Activated CD8-positive, alpha-beta memory T cell treated with anti-CD3 and anti-CD28 coated beads for 36 hours (primary cell): ENCODE measurements at regions not wholly inside any gene's neighbourhood (a gene's known extent, or its start where the extent isn't known, plus 50 kb on each side); places are given as distances from the start of the nearest gene placed in this dataset.

Experiments used
- CTCF ChIA-PET: fragments of 350-600 bp; sonication (Branson Sonifier 250); formaldehyde crosslinking; loops from one replicate; lab custom pipeline; 2021; ENCODE audit warnings: antibody characterized with exemption; lab: Charles Lee
- POLR2A ChIA-PET: fragments of 350-600 bp; sonication (Branson Sonifier 250); formaldehyde crosslinking; loops from one replicate; lab custom pipeline; 2021; ENCODE audit warnings: antibody characterized with exemption; lab: Charles Lee

DNA sequence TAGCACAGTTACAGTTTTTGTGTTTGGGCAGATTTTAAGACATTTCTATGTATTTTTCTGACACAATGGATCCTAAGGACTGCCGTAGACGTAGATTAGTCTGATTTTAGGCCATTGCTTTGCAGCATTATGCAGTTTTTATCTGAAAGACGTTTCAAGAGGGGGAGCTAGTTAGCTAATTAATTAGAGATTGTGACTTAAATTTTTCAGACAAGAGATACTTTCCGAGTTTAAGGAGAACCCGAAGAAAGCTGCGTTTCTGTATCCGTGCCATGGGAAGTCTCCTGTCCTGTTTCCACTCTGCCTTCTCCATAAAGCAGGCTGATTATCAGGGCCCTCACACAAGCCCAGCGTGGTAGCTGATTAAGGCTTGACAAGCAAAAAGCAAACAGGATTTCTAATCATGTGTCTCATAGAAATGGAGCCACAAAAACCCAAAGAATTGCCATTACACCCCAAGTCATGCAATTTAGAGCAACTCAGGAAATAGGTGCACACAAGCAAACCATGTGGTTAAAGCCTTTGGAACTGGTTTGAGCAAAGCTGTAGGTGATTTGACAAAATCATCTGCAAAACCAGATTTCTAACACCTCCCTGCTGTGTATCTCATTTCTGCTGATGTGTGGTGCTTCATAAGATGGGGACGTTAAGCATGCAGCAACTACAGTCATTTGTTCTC, 808.1 kb downstream of the RNF144A start:
- CTCF ChIA-PET, result interaction anchor here (0.8 to 2.7 kb wide), 7 partner anchors 13 to 957 kb away, joined by 3 to 7 read pairs (median 3); partner anchors contain the start of gene ID2
- POLR2A ChIA-PET, result interaction anchor here (0.6 to 2.6 kb wide), 14 partner anchors 19 to 959 kb away, joined by 3 to 12 read pairs (median 4); partner anchors contain the start of gene ID2

DNA sequence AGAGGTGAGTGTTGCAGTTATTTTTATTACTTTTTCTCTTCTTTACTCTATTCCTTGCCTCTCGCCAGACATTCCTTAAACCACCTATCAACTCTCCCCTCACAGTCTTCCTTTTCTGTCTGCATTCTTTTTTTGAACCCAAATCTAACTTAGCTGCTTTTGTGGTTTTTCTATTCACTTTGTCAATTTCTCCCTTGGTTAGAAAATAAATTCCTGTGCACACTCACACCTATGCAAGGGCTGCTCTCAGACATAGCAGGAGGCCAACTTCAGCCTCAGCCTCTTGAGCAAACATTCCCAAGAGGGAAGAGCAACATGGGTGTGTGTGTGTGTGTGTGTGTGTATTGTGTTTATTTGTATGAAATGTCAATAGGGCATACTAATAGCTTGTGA, 808.6 kb downstream of the RNF144A start:
- ChIA-PET POLR2A (interaction anchor here (0.6 to 2.6 kb wide), 14 partner anchors 15 to 959 kb away, joined by 3 to 17 read pairs (median 4); partner anchors contain the start of gene ID2), CTCF (interaction anchor here (0.8 to 2.7 kb wide), 5 partner anchors 12 to 956 kb away, joined by 3 to 7 read pairs (median 3); partner anchors contain the start of gene ID2)

DNA sequence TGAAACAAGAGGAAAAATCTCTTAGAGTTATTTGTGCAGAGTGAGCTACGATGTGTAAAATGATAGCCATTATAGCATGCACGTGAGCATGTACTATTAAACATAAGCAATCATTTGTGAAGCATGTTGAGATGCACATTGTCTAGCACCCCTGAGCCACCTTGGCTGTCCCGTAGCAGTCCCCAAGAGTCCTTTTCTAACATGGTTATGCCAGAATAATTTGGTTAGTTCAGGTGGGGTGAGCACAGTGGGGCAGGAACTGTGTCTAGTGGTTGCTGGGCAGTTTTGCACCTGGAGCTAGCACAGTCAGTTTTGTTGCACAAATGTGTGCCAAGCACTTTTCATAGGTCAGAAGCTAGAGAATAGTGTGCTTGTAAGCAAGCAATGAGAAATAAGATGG, 809.8 kb downstream of the RNF144A start:
- ChIA-PET CTCF (interaction anchor here (1.6 to 2.7 kb wide), 2 partner anchors 8 to 955 kb away, joined by 4 to 5 read pairs; partner anchors contain the start of gene ID2), POLR2A (interaction anchor here (0.6 to 2.6 kb wide), 8 partner anchors 22 to 958 kb away, joined by 3 to 17 read pairs (median 7); partner anchors contain the start of gene ID2)

DNA sequence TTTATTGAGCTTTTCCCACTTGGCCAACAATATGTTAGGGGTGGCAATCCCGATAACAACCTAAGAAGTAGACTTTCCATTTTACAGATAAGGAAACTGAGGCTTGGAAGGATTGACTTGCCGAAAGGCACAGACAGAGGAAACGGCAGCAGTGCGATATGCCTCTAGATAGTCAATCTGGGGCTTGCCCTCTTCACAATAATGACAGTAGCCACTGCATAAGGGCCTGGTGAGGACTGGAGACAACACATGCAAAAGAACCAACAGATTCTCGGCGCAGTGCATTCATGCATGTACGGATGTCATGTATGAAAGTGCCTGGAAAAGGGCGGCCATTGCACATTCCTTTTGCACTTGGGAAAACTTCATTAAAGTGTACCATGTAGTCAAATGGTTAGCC, 811.2 kb downstream of the RNF144A start:
- CTCF ChIA-PET, result no interaction called here
- POLR2A ChIA-PET, result interaction anchor here (1.0 to 2.6 kb wide), 4 partner anchors 20 to 954 kb away, joined by 3 to 17 read pairs (median 7); partner anchors contain the start of gene ID2

DNA sequence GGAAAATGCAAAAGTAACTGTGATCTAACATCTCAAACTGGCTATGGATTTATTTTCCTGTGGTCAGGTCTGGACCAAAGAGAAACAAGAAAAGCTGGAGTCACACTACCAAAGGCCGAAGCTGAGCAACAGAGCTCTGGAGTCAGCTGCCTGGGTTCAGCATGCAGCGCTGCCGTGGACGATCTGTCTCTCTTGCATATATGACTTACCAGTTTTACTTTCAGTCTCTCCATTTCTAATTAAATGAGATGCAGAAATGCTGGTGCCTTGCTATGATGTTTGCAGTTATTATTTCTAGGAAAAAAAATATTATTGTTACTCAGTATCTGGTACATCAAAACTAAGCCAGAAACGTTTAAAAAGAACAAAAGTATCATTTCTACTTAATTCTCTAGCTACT, 813.2 kb downstream of the RNF144A start:
- ChIA-PET CTCF (interaction anchor here (1.0 to 2.0 kb wide), 4 partner anchors 9 to 303 kb away, joined by 3 to 8 read pairs (median 5); no protein-coding TSS in a partner anchor), POLR2A (interaction anchor here (1.2 to 1.9 kb wide), 3 partner anchors 18 to 952 kb away, joined by 3 to 7 read pairs (median 7); partner anchors contain the start of gene ID2)

DNA sequence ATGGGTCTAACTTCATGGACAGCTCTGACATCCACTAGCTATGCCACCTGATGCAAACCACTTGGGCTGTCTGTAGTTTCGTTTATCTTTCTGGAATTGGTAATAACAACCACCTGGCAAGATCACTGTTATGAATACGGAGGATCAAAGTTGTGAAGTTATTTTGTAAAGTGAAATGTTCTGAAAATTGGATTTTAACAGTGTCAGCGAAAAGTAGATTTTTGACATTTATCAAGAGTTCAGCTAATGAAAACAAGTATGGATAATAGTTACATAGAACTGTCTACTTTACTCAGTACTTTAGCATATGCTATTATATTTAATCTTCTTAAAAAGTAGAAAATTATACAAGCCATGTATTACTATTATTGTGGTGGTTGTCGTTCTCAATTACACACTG, 813.8 kb downstream of the RNF144A start:
- CTCF ChIA-PET, result interaction anchor here (1.0 to 2.0 kb wide), 4 partner anchors 9 to 303 kb away, joined by 3 to 8 read pairs (median 5); no protein-coding TSS in a partner anchor

DNA sequence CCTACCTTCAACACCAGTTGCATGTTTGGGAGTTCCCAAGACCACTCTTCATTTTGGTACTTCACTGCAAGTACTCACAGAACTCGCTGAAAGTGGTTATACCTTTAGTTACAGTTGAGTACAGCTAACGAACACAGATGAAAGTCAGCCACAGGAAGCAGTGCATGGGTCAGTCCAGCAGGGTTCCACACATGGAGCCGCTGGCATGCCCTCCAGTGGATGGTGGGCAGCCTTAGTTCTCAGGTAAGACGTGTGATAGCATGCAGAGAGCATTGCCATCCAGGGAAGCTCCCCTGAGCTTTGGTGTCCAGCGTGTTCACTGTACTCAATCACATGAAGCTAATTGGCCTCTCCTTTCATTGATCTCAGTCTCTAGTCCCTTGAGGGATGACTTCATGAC, 815.3 kb downstream of the RNF144A start:
- POLR2A ChIA-PET, result no interaction called here
- CTCF ChIA-PET, result no interaction called here

More for the DNA sequence above, 813.8 kb downstream of the RNF144A start:
- POLR2A ChIA-PET, result interaction anchor here (1.2 to 1.9 kb wide), 3 partner anchors 17 to 951 kb away, joined by 3 to 7 read pairs (median 7); partner anchors contain the start of gene ID2

DNA sequence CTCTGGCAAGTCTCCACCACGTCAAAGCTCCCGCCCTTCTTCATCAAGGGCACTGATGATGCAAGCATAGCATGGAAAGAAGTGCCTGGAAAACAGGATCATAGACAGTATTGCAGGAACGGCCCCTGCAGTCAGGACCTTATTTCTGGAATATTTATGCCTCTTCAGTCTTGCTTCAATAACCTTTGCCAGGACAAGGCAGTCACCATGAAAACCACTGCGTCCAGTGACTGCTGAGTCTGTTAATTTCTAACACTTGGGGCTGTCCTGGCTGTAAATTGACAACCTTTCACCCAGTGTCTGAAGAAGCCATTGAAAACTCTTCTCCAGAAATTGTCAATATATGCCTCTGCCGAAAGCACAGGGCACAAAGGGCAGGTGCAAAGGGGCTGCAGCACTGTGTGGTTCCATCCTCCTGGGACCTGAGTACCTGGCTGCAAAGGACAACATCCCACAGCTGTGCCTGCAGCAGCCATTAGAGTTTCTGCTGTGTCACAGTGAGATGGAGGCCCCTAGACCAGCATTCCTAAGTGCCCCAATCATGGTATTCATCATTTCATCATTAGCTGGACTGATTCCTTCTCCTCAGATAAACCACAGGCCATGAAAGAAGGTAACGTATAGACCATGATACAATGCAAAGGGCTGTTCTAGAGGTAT, 819.6 kb downstream of the RNF144A start:
- ChIA-PET POLR2A (no interaction called here), CTCF (no interaction called here)

DNA sequence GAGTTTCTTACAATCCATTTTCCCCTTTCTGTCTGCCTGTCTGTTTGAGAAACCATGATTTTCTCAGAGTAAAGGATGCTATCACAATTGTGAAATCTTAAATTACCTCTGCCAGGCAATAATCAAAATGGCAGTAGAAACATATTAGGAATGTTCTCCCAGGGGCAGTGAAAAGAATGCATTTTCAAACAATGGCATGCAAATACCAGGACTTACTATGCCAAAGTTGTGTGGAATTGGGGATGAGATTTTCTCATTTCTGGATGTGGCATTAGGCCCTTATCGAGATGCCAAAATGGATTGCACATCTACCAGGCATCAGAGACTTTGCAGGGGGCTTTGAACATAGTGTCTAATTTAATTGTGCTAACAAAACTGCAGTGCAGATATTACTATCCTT, 821.4 kb downstream of the RNF144A start:
- POLR2A ChIA-PET, result interaction anchor here (0.7 kb wide), 1 partner anchor 945 kb away, joined by 3 read pairs; no protein-coding TSS in a partner anchor
- CTCF ChIA-PET, result interaction anchor here (1.0 to 1.1 kb wide), 2 partner anchors 13 to 109 kb away, joined by 3 read pairs; no protein-coding TSS in a partner anchor

DNA sequence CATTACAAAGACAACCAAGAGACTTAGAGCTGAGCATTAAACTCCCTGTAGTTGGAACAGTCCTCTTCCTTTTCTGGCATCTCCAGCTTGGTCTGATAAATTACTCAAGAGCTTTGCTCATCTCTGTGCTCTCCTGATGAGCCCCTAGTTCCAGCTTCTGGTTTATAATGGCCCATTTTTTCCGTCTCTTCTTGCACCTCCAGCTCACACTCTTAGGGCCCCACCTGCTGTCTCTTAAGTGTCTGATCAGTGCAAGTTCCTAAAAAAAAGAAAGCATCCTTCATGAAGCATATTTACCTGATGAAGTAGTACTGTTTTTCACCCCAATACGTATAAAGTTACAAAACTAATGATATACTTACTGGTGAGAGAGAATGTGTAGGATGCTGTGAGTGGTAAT, 822.9 kb downstream of the RNF144A start:
- CTCF ChIA-PET, result interaction anchor here (1.9 kb wide), 1 partner anchor 313 kb away, joined by 6 read pairs; no protein-coding TSS in a partner anchor
- POLR2A ChIA-PET, result interaction anchor here (0.5 to 0.6 kb wide), 2 partner anchors 21 to 381 kb away, joined by 3 to 7 read pairs; no protein-coding TSS in a partner anchor

DNA sequence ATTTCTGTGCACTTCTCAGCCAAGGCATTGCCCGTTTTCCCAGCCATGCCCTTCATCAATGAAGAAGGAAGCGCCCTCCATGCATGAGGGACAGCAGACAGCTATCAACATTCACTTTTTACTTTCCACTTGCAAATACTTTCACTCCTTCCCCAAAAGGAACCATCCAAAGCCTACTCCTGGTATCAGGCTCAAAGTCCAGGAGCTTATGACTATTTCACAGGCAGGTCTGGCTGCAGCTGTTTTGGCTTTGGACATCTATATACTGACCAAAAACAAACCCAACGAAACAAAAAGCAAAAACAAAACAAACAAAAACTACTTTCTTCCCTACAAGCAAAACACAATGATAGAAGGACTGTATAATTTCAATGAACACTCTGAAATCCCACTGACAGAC, 825.1 kb downstream of the RNF144A start:
- ChIA-PET CTCF (no interaction called here), POLR2A (no interaction called here)

DNA sequence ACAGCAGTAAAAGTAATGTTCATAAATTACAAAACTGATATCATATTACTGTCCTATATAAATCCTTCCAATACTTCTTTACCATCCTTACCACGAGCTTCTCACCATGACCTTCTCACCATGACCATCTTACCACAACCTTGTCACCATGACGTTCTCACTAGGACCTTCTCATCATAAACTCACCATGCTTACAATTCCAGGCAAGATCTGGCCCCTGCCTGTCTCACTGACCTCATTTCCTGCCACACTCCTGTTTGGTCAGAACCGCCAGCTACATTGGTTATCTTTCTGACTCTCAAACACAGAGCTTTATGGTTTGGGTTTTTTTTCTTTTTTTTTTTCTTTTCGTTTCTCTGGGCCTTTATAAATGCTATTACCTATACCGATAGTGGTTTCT, 827.6 kb downstream of the RNF144A start:
- CTCF ChIA-PET, result interaction anchor here (0.8 to 1.4 kb wide), 4 partner anchors 10 to 103 kb away, joined by 3 to 4 read pairs (median 3); no protein-coding TSS in a partner anchor
- POLR2A ChIA-PET, result interaction anchor here (0.6 to 1.4 kb wide), 8 partner anchors 10 to 937 kb away, joined by 3 to 9 read pairs (median 3); partner anchors contain the start of gene ID2

DNA sequence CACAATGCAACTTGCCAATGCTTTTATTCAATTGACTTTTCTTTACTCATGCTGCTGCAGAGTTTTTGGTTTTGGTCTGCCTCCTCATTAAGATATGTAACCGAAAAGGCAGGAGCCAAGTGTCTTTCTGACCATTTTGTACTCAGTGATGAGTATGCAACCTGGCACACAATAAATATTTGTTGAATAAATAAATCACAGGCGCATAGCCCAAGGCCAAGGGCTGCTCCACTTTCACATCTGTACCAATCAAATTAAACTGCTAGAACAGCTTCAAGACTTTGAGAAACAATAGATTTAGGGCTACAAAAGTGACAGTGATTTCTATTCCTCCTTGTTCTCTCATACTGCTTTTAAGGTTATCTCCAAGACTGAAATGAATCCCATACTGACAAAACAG, 828.2 kb downstream of the RNF144A start:
- ChIA-PET POLR2A (interaction anchor here (0.6 to 1.4 kb wide), 6 partner anchors 19 to 660 kb away, joined by 3 to 9 read pairs (median 3); no protein-coding TSS in a partner anchor), CTCF (interaction anchor here (0.8 to 1.4 kb wide), 4 partner anchors 9 to 103 kb away, joined by 3 to 4 read pairs (median 3); no protein-coding TSS in a partner anchor)

DNA sequence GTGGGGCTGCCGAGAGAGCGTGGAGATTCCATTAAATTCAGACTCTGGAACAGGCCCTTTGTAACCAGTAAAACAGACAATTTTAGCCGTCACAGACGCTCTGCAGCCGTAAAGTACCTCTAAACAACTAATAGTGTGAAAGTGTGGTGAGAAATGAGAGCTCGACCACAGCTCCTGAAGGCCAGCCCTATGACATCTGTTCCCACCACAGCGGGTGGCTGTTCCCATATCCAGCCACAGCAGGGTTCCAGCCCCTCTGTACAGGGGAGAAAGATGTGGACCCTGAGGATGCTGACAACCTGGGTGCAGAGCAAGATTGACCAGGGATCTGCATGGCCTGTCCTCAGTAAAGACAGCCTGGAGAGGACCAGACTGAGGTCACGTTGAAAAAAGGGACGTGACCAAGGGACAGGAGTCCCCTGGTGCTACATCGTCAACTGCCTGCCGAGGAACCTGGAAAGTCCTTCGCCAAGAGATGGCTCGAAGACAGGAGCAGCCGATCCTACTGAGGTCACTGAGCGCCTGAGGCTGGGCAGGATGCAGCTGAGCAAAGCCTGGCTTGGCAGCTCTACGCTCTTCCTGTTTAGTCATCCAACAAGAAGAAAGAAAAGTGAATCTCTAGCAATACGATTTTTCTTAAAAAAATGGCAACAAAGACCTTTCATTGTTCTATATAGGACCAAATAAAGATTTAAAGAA, 831.7 kb downstream of the RNF144A start:
- POLR2A ChIA-PET, result interaction anchor here (1.3 to 2.6 kb wide), 5 partner anchors 9 to 933 kb away, joined by 3 to 12 read pairs (median 4); partner anchors contain the start of gene ID2
- CTCF ChIA-PET, result no interaction called here

DNA sequence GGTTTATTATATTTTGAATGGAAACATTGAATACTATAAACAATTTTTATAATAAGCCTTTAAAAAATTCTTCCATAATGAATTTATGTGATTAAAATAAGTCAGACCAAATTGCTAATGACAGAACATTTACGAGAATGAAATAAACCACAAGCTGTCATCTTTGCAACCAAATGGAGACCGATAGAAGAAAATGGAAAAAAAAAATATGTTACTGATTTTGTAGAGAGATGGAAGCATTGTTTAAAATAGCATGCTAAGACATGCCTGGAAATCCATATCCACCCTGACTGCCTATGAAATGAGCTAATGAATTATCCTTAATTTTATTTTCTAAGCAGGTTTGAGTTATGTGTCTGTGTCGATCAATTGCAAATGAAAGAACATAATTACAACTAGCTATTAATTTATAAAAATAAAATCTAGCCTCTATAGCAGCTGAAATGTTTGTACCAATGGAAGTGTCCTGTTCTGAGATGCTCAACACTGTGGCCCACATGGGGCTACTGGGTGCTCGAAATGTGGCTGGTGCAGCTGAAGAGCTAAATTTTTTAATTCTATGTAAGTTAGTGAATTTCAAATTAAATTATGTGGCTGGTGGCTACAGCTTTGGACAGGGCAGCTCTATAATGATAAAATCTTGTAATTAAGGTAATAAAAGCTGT, 832.8 kb downstream of the RNF144A start:
- ChIA-PET POLR2A (interaction anchor here (2.6 kb wide), 1 partner anchor 24 kb away, joined by 12 read pairs; no protein-coding TSS in a partner anchor), CTCF (no interaction called here)

DNA sequence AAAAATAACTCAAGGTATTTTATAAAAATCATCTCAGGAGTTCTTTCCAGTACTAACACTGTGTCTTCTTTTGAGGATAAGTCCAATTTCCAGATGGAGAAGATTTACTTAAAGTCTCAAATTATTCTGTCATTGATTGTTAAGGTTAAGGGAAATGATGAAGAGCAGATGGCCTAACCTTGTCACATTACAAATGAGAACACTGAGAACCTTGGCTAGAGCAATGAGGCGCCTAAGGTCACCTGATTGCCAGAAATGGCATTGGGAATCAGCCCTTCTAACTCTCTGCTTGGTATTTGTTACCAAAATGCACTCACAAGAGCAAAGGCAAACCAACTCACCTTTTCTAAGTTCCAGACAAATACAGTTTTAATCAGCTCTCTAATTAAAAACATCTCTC, 835.1 kb downstream of the RNF144A start:
- ChIA-PET CTCF (no interaction called here), POLR2A (no interaction called here)

DNA sequence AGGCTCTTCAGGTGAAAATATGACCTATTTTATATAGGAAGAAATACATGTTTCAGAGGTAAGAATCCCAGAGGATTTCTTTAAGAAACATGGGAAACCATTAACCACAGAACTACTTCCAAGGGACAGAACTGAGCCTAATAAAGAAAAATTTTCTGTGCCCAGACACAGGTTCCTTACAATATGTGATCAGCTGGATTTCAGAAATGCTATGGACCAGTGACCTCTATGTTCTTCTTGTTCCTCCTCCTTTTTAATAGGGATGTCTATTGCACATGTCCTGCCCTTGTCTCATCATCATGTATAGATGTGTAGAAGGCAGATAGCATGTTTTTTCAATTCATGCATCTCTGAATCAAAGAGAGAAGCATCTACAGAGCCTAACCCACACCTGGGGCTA, 836.6 kb downstream of the RNF144A start:
- POLR2A ChIA-PET, result no interaction called here
- CTCF ChIA-PET, result interaction anchor here (1.3 kb wide), 1 partner anchor 326 kb away, joined by 3 read pairs; no protein-coding TSS in a partner anchor

DNA sequence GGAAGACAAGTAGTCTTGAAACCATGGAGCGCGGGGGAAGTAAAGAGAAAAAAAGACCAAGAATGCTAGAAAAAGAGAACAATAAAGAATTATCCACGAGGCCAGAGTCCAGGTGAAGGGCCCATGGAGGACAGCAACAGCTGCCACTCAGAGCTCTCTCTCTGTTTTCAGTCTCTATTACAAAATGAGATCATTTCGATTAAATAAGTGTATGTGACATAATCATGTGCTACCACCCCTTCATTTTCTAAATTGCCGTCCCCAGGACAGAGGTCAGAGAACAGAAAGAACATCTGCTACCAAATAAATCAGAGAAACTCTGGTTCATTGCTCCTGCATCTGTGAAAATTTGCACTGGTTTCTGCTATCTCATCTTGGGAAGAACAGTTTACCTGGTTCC, 838.7 kb downstream of the RNF144A start:
- ChIA-PET POLR2A (no interaction called here), CTCF (no interaction called here)
